Hepatocyte (in vitro differentiated cells): ENCODE measurements at regions not wholly inside any gene's neighbourhood (a gene's known extent, or its start where the extent isn't known, plus 50 kb on each side); places are given as distances from the start of the nearest gene placed in this dataset.

Source experiments
- DNase-seq: peaks from one replicate; pipeline ENCODE4 v3.0.0-alpha.2; 2016; ENCODE audit warnings: low spot score
- H2AFZ ChIP-seq: fragments of 200-600 bp; sonication (generic); 2 replicates; pipeline ENCODE4 v1.6.0; 2016; ENCODE audit warnings: antibody characterized with exemption, mild to moderate bottlenecking
- H3K27ac ChIP-seq: fragments of 200-600 bp; sonication (generic); 2 replicates; pipeline ENCODE4 v1.5.1; 2016; ENCODE audit warnings: mild to moderate bottlenecking
- H3K27me3 ChIP-seq: fragments of 200-600 bp; sonication (generic); 2 replicates; pipeline ENCODE4 v1.6.1; 2016
- H3K36me3 ChIP-seq: fragments of 200-600 bp; sonication (generic); replicated peaks from 2 replicates; pipeline ENCODE4 v1.5.1; 2016; ENCODE audit warnings: low read depth; ENCODE audit not compliant: insufficient read depth
- H3K4me1 ChIP-seq: fragments of 200-600 bp; sonication (generic); 2 replicates; pipeline ENCODE4 v1.5.1; 2016; ENCODE audit warnings: mild to moderate bottlenecking, moderate library complexity; ENCODE audit not compliant: insufficient read depth
- H3K4me2 ChIP-seq: fragments of 200-600 bp; sonication (generic); 2 replicates; pipeline ENCODE4 v1.6.0; 2016
- H3K4me3 ChIP-seq: fragments of 200-600 bp; sonication (generic); 2 replicates; pipeline ENCODE4 v1.5.1; 2016; ENCODE audit warnings: mild to moderate bottlenecking
- H3K79me2 ChIP-seq: fragments of 200-600 bp; sonication (generic); 2 replicates; pipeline ENCODE4 v1.6.0; 2017; ENCODE audit warnings: mild to moderate bottlenecking
- H3K9me2 ChIP-seq: fragments of 200-600 bp; sonication (generic); replicated peaks from 2 replicates; pipeline ENCODE4 v1.6.0; 2017; ENCODE audit warnings: mild to moderate bottlenecking; ENCODE audit not compliant: insufficient read depth
- H3K9me3 ChIP-seq: fragments of 200-600 bp; sonication (generic); 2 replicates; pipeline ENCODE4 v1.5.1; 2016; ENCODE audit warnings: low read depth, mild to moderate bottlenecking
- H4K20me1 ChIP-seq: fragments of 200-600 bp; sonication (generic); 2 replicates; pipeline ENCODE4 v1.6.0; 2016; ENCODE audit warnings: mild to moderate bottlenecking; ENCODE audit not compliant: insufficient read depth, poor library complexity, severe bottlenecking
- EZH2 ChIP-seq: fragments of 200-600 bp; sonication (generic); IDR thresholded peaks from 2 replicates; pipeline ENCODE4 v1.6.1; 2016; ENCODE audit warnings: antibody characterized with exemption, mild to moderate bottlenecking, borderline replicate concordance
- EZH2phosphoT487 ChIP-seq: fragments of 200-600 bp; sonication (generic); IDR thresholded peaks from one replicate; pipeline ENCODE4 v1.6.1; 2018; ENCODE audit warnings: antibody characterized with exemption, mild to moderate bottlenecking, low read depth, moderate library complexity; ENCODE audit not compliant: unreplicated experiment, severe bottlenecking
- WGBS: methylation state at CpG from one replicate; pipeline ENCODE4 v1.1.6; 2016; ENCODE audit warnings: low lambda C conversion rate; ENCODE audit errors: missing lambda C conversion rate; 5-methylcytosine and 5-hydroxymethylcytosine counted together
- TF ChIP-seq, protein P1 (sequence below): fragments of 200-600 bp; sonication (generic); IDR thresholded peaks from 2 replicates; pipeline ENCODE4 v1.5.1; 2016; ENCODE audit warnings: antibody characterized with exemption, mild to moderate bottlenecking; ENCODE audit not compliant: poor library complexity

DNA sequence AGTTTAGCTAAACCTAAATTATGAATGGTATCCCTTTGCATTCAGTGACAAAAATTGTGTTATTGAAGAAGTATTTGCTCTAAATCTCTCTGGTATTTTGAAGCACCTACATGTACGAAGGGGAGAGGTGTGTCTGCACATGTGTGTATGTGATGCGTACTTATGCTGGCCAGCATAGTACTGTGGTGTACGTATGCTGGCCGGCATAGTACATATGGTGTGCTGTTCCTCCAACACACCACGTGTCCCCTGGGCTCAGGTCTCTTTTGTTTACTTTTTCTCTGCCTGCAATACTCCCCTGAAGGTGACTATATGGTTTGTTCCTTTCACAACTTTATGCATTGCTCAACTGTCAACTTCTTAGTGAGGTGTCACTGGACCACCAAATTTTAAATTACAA, 360.3 kb downstream of the CRPPA start:
- no peaks in the 10 kb centered on the region for H3K79me2 ChIP-seq
- no peak overlapping the region for H3K4me2 ChIP-seq
- no peak overlapping the region for H2AFZ ChIP-seq
- H3K27me3 ChIP-seq, result no peaks in the 10 kb centered on the region
- H3K27ac ChIP-seq, result no peak overlapping the region
- no peaks in the 10 kb centered on the region for H3K9me3 ChIP-seq
- H3K36me3 ChIP-seq, result no peaks in the 10 kb centered on the region
- DNase-seq, result no peak
- H3K4me3 ChIP-seq, result no peak overlapping the region
- no peaks in the 10 kb centered on the region for H3K4me1 ChIP-seq
- TF ChIP-seq, protein P1, sequence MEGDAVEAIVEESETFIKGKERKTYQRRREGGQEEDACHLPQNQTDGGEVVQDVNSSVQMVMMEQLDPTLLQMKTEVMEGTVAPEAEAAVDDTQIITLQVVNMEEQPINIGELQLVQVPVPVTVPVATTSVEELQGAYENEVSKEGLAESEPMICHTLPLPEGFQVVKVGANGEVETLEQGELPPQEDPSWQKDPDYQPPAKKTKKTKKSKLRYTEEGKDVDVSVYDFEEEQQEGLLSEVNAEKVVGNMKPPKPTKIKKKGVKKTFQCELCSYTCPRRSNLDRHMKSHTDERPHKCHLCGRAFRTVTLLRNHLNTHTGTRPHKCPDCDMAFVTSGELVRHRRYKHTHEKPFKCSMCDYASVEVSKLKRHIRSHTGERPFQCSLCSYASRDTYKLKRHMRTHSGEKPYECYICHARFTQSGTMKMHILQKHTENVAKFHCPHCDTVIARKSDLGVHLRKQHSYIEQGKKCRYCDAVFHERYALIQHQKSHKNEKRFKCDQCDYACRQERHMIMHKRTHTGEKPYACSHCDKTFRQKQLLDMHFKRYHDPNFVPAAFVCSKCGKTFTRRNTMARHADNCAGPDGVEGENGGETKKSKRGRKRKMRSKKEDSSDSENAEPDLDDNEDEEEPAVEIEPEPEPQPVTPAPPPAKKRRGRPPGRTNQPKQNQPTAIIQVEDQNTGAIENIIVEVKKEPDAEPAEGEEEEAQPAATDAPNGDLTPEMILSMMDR, result no peak
- TF ChIP-seq EZH2phosphoT487 (no peak), EZH2 (no peak)
- 83% methylated on average over 5 of the region's 5 CpGs for whole genome bisulfite sequencing
- H3K9me2 ChIP-seq, result no peaks in the 10 kb centered on the region
- no peaks in the 10 kb centered on the region for H4K20me1 ChIP-seq

DNA sequence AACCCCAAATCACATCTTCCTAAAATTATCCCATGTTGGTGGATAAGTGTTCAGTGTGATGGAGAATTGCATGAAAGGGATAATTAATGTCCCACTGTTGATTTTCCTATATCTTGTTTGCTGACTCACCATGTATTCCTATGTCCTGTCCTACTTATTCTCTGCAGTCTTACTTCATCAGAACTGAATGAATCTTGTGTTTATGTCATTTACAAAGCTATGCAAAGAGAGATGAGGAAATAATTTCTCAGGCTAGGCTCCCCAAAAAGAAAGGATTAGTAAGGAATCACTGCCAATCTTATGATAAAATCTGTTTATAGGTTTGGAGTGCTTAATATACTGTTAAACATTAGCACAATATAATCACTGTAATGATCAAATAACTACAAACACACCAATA, 360.8 kb downstream of the CRPPA start:
- Histone ChIP-seq H3K79me2 (no peaks in the 10 kb centered on the region), H3K4me2 (no peak overlapping the region), H2AFZ (no peak overlapping the region), H3K27ac (no peak overlapping the region), H3K9me3 (no peaks in the 10 kb centered on the region), H3K9me2 (no peaks in the 10 kb centered on the region), H3K4me1 (no peaks in the 10 kb centered on the region), H3K36me3 (no peaks in the 10 kb centered on the region), H3K4me3 (no peak overlapping the region), H3K27me3 (no peaks in the 10 kb centered on the region), H4K20me1 (no peaks in the 10 kb centered on the region)
- DNase-seq, result no peak
- TF ChIP-seq EZH2, result no peak
- TF ChIP-seq, protein P1, result no peak
- no peak for TF ChIP-seq EZH2phosphoT487

DNA sequence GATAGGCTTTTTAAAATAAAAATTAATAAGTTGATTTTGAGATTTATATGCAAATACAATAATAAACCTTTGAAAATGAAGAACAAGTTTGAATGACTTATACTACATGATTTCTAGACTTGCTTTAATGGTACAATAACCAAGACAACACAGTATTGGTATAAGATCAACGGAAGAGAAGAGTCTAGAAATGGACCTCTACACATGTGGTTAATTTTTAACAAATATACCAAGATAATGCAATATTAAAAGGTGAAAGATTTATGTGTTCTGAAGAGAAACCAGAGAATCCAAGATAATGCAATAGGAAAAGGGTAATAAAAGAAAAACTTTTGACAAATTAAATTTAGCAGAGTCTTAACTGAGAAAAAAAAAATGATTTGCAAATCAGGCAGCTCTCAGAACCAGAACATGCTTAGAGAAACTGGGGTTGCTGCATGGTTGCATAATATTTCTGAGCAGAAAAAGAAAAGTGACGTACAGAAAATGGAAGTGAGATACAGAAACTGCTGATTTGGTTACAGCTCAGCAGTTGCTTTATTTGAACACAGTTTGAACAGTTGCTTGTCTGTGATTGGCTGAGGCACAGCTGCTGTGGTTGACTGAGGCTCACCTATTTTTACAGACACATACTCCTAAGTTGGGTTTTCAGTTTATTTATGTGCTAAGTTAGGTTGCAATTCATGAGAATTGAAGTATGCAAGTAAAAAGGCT, 365.9 kb downstream of the CRPPA start:
- no peak overlapping the region for H3K27ac ChIP-seq
- WGBS, result 86% methylated on average over 2 of the region's 2 CpGs
- no peaks in the 10 kb centered on the region for H3K9me3 ChIP-seq
- no peak for DNase-seq
- H3K79me2 ChIP-seq, result no peaks in the 10 kb centered on the region
- no peak overlapping the region for H2AFZ ChIP-seq
- H3K27me3 ChIP-seq, result no peaks in the 10 kb centered on the region
- H3K36me3 ChIP-seq, result no peaks in the 10 kb centered on the region
- H3K4me2 ChIP-seq, result no peak overlapping the region
- H4K20me1 ChIP-seq, result no peaks in the 10 kb centered on the region
- H3K4me3 ChIP-seq, result no peak overlapping the region
- no peaks in the 10 kb centered on the region for H3K9me2 ChIP-seq
- no peaks in the 10 kb centered on the region for H3K4me1 ChIP-seq
- TF ChIP-seq, protein P1, result no peak
- TF ChIP-seq EZH2phosphoT487, result no peak
- no peak for TF ChIP-seq EZH2
